IMR-90 (cell line): ENCODE measurements at regions not wholly inside any gene's neighbourhood (a gene's known extent, or its start where the extent isn't known, plus 50 kb on each side); places are given as distances from the start of the nearest gene placed in this dataset.

Source experiments
- ATAC-seq: fragments of 200-7000 bp; cut with Tn5 transposase; 2 replicates; pipeline ENCODE4 v1.9.1; 2020; ENCODE audit warnings: low read depth, mild to moderate bottlenecking, moderate library complexity
- BruUV-seq: library from RNA; stranded (reverse); fragments of 400-500 nt; replicated peaks from 2 replicates; lab custom pipeline; 2021; lab: Mats Ljungman, UMichigan
- CTCF ChIA-PET: fragments of 300-600 bp; formaldehyde crosslinking; extraction: SDS; loops from one replicate; lab custom pipeline; 2021; ENCODE audit warnings: antibody characterized with exemption; lab: Yijun Ruan, JAX
- POLR2A ChIA-PET: fragments of 300-600 bp; sonication (Branson Sonifier 250); formaldehyde crosslinking; loops from one replicate; lab custom pipeline; 2022; ENCODE audit warnings: antibody characterized with exemption; ENCODE audit not compliant: unreplicated experiment; lab: Charles Lee
- DNase-seq: peaks from one replicate; pipeline ENCODE4 v3.0.0; 2013
- H2AFZ ChIP-seq: replicated peaks from 2 replicates; pipeline ENCODE3; 2013; ENCODE audit warnings: low read length, mild to moderate bottlenecking; ENCODE audit not compliant: poor library complexity
- H2AK5ac ChIP-seq: 2 replicates; pipeline ENCODE4 v1.6.1; 2013; ENCODE audit warnings: low read depth, low read length, inconsistent platforms
- H2AK9ac ChIP-seq: replicated peaks from 2 replicates; pipeline ENCODE3; 2013; ENCODE audit warnings: mild to moderate bottlenecking, low read depth, low read length, moderate library complexity; ENCODE audit not compliant: poor library complexity
- H2BK120ac ChIP-seq: 2 replicates; pipeline ENCODE4 v1.6.1; 2013; ENCODE audit warnings: low read depth, low read length, inconsistent platforms
- H2BK15ac ChIP-seq: 3 replicates; pipeline ENCODE4 v1.6.1; 2013; ENCODE audit warnings: low read depth, low read length, inconsistent platforms
- H2BK20ac ChIP-seq: 2 replicates; pipeline ENCODE4 v1.6.1; 2013; ENCODE audit warnings: low read depth, mild to moderate bottlenecking, inconsistent platforms, low read length, moderate library complexity
- H2BK5ac ChIP-seq: 2 replicates; pipeline ENCODE4 v1.6.1; 2013; ENCODE audit warnings: mild to moderate bottlenecking, low read depth, low read length, inconsistent platforms; ENCODE audit not compliant: poor library complexity, severe bottlenecking
- H3K14ac ChIP-seq: replicated peaks from 2 replicates; pipeline ENCODE4 v1.6.1; 2013; ENCODE audit warnings: low read depth, low read length, inconsistent platforms
- H3K18ac ChIP-seq: 2 replicates; pipeline ENCODE4 v1.6.1; 2013; ENCODE audit warnings: low read depth, low read length, control low read depth
- H3K23ac ChIP-seq: 2 replicates; pipeline ENCODE4 v1.6.1; 2013; ENCODE audit warnings: low read depth, low read length, inconsistent platforms
- H3K27ac ChIP-seq: 2 replicates; pipeline ENCODE4 v1.5.1; 2013; ENCODE audit warnings: mild to moderate bottlenecking, control low read depth, low read length; ENCODE audit not compliant: insufficient read depth
- H3K27me3 ChIP-seq: 2 replicates; pipeline ENCODE4 v1.6.1; 2013; ENCODE audit warnings: low read length; ENCODE audit not compliant: control insufficient read depth, insufficient read depth
- H3K36me3 ChIP-seq: 2 replicates; pipeline ENCODE4 v1.6.1; 2013; ENCODE audit warnings: low read length, mixed read lengths; ENCODE audit not compliant: control insufficient read depth, insufficient read depth
- H3K4ac ChIP-seq: 2 replicates; pipeline ENCODE4 v1.6.1; 2013; ENCODE audit warnings: low read depth, low read length, inconsistent platforms
- H3K4me1 ChIP-seq: 2 replicates; pipeline ENCODE4 v1.6.1; 2013; ENCODE audit warnings: low read length, mixed read lengths; ENCODE audit not compliant: control insufficient read depth, insufficient read depth
- H3K4me2 ChIP-seq: 2 replicates; pipeline ENCODE4 v1.6.1; 2013; ENCODE audit warnings: low read depth, mild to moderate bottlenecking, control low read depth, low read length, moderate library complexity
- H3K4me3 ChIP-seq: 2 replicates; pipeline ENCODE4 v1.5.1; 2013; ENCODE audit warnings: low read depth, mild to moderate bottlenecking, control low read depth, low read length, moderate library complexity; ENCODE audit not compliant: insufficient read depth
- H3K56ac ChIP-seq: 2 replicates; pipeline ENCODE4 v1.6.1; 2013; ENCODE audit warnings: low read length, inconsistent platforms; ENCODE audit not compliant: insufficient read depth; ENCODE audit errors: extremely low read depth
- H3K79me1 ChIP-seq, 2 experiments: 2 replicates each; pipeline ENCODE4 v1.6.1; 2013; ENCODE audit warnings: low read length in 2 of 2, inconsistent platforms in 1 of 2, low read depth in 1 of 2
- H3K9ac ChIP-seq: 2 replicates; pipeline ENCODE4 v1.6.1; 2013; ENCODE audit warnings: low read depth, low read length, control low read depth
- H3K9me1 ChIP-seq: 2 replicates; pipeline ENCODE4 v1.6.1; 2013; ENCODE audit warnings: low read length, inconsistent platforms; ENCODE audit not compliant: insufficient read depth
- H3K9me3 ChIP-seq: 2 replicates; pipeline ENCODE4 v1.6.1; 2013; ENCODE audit warnings: low read length; ENCODE audit not compliant: control insufficient read depth, insufficient read depth
- H4K20me1 ChIP-seq: 2 replicates; pipeline ENCODE4 v1.6.1; 2013; ENCODE audit warnings: low read length, inconsistent platforms; ENCODE audit not compliant: insufficient read depth
- H4K5ac ChIP-seq: 2 replicates; pipeline ENCODE4 v1.6.1; 2013; ENCODE audit warnings: mild to moderate bottlenecking, low read depth, low read length, control low read depth
- H4K8ac ChIP-seq, 2 experiments: 2 replicates each; pipeline ENCODE4 v1.6.1; 2013; ENCODE audit warnings: low read depth in 2 of 2, low read length in 2 of 2, control low read depth in 1 of 2, inconsistent platforms in 1 of 2
- H4K91ac ChIP-seq: 2 replicates; pipeline ENCODE4 v1.6.1; 2013; ENCODE audit warnings: low read depth, low read length, inconsistent platforms; ENCODE audit not compliant: insufficient read depth
- FOS ChIP-seq: fragments of 150-350 bp; IDR thresholded peaks from 2 replicates; pipeline ENCODE4 v1.6.1; 2016; ENCODE audit warnings: low read depth, low read length
- MAFK ChIP-seq: IDR thresholded peaks from 2 replicates; pipeline ENCODE4 v1.6.1; 2012; ENCODE audit warnings: low read depth, low read length, improper control_type of control experiment
- MXI1 ChIP-seq: IDR thresholded peaks from 2 replicates; pipeline ENCODE4 v1.6.1; 2012; ENCODE audit warnings: low read depth, mild to moderate bottlenecking, low read length, moderate library complexity, borderline replicate concordance
- NFE2L2 ChIP-seq: fragments of 150-350 bp; IDR thresholded peaks from 2 replicates; pipeline ENCODE4 v1.6.1; 2016; ENCODE audit warnings: low read depth, mild to moderate bottlenecking, low read length
- POLR2A ChIP-seq: IDR thresholded peaks from 2 replicates; pipeline ENCODE4 v1.6.1; 2012; ENCODE audit warnings: mild to moderate bottlenecking, low read depth, low read length
- WGBS, 2 experiments: methylation state at CpG; one replicate each; pipeline versions ENCODE4 v1.1.5 to v1.1.7; 2013; ENCODE audit warnings: missing lambda C conversion rate in 2 of 2; ENCODE audit not compliant: insufficient read length in 1 of 2; ENCODE audit errors: extremely low coverage in 2 of 2; 5-methylcytosine and 5-hydroxymethylcytosine counted together
- dilution Hi-C: fragments of 300-500 bp; cut with HindIII; formaldehyde crosslinking; loops from one replicate; pipeline ENCODE4 v1.14.3; 2018; ENCODE audit warnings: low sequenced_read_pairs; ENCODE audit not compliant: unreplicated experiment
- in situ Hi-C: fragments of 300-500 bp; cut with MboI; formaldehyde crosslinking; loops from 3 replicates; pipeline ENCODE4 v1.14.3; 2019; ENCODE audit warnings: low sequenced_read_pairs, inconsistent platforms, mixed read lengths
- intact Hi-C: fragments of 100-400 bp; cut with micrococcal nuclease; formaldehyde crosslinking; loops from 2 replicates; pipeline ENCODE4 v1.10.0; 2022
- TF ChIP-seq, protein P1 (sequence below): conservative IDR thresholded peaks from 2 replicates; pipeline ENCODE4 v1.5.1; 2012; ENCODE audit warnings: mild to moderate bottlenecking, low read depth, low read length, improper control_type of control experiment
- TF ChIP-seq, protein P2 (sequence below): fragments of 150-350 bp; IDR thresholded peaks from 2 replicates; pipeline ENCODE4 v1.6.1; 2017; ENCODE audit warnings: mild to moderate bottlenecking, antibody characterized with exemption, low read length, low read depth

DNA sequence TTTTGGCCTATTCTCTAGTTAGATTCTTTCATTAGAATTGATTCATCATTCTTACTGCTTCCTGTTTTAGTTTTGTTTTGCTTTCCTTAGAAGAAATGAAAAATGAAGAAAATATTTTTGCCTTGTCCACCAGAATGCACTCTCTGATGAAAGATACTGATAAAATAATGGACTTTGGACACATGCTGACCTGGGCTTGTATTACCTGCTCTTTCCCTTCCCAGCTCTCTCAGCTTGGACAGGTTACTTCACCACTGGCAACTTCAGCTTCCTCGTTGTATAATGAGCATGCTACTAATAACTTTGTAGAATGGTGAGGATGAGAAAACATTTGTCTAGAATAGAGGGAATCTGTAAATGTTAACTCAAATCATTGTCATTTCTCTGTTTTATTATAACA lies 1468.1 kb upstream of the WWC1 start:
- Histone ChIP-seq H3K56ac (no peak overlapping the region), H3K9me3 (peaks cover 6% of the 10 kb centered on the region), H2BK5ac (no peak overlapping the region), H2BK15ac (no peak overlapping the region), H4K5ac (no peak overlapping the region), H2BK20ac (no peak overlapping the region), H2AK5ac (no peak overlapping the region), H3K4me1 (no peaks in the 10 kb centered on the region), H3K4ac (no peak overlapping the region), H3K9me1 (no peaks in the 10 kb centered on the region), H4K20me1 (no peaks in the 10 kb centered on the region), H3K14ac (no peak overlapping the region), H3K4me2 (no peak overlapping the region), H3K27me3 (no peaks in the 10 kb centered on the region), H2AK9ac (no peak overlapping the region), H3K18ac (no peak overlapping the region), H3K79me1 (no peaks in the 10 kb centered on the region), H3K36me3 (no peaks in the 10 kb centered on the region), H3K4me3 (no peak overlapping the region), H2AFZ (no peak overlapping the region), H3K23ac (no peak overlapping the region), H3K9ac (no peak overlapping the region), H3K27ac (no peak overlapping the region), H2BK120ac (no peak overlapping the region), H4K8ac (no peak overlapping the region), H4K91ac (no peak overlapping the region)
- in situ Hi-C loops (no loop called here), intact Hi-C loops (no loop called here), dilution Hi-C loops (no loop called here)
- TF ChIP-seq FOS = no peak
- TF ChIP-seq MAFK = no peak
- TF ChIP-seq, protein P1, sequence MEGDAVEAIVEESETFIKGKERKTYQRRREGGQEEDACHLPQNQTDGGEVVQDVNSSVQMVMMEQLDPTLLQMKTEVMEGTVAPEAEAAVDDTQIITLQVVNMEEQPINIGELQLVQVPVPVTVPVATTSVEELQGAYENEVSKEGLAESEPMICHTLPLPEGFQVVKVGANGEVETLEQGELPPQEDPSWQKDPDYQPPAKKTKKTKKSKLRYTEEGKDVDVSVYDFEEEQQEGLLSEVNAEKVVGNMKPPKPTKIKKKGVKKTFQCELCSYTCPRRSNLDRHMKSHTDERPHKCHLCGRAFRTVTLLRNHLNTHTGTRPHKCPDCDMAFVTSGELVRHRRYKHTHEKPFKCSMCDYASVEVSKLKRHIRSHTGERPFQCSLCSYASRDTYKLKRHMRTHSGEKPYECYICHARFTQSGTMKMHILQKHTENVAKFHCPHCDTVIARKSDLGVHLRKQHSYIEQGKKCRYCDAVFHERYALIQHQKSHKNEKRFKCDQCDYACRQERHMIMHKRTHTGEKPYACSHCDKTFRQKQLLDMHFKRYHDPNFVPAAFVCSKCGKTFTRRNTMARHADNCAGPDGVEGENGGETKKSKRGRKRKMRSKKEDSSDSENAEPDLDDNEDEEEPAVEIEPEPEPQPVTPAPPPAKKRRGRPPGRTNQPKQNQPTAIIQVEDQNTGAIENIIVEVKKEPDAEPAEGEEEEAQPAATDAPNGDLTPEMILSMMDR = no peak
- TF ChIP-seq MXI1 = no peak
- no peak for TF ChIP-seq NFE2L2
- TF ChIP-seq POLR2A = no peak
- TF ChIP-seq, protein P2, sequence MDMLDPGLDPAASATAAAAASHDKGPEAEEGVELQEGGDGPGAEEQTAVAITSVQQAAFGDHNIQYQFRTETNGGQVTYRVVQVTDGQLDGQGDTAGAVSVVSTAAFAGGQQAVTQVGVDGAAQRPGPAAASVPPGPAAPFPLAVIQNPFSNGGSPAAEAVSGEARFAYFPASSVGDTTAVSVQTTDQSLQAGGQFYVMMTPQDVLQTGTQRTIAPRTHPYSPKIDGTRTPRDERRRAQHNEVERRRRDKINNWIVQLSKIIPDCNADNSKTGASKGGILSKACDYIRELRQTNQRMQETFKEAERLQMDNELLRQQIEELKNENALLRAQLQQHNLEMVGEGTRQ = no peak
- ATAC-seq = no peak
- no TSS peak for BruUV-seq
- ChIA-PET POLR2A (no interaction called here), CTCF (no interaction called here)
- DNase-seq = no peak
- no CpG with 5 or more reads among the region's 1 CpG for WGBS, 2 experiments
